GM19238 (cell line): ENCODE measurements at regions not wholly inside any gene's neighbourhood (a gene's known extent, or its start where the extent isn't known, plus 50 kb on each side); places are given as distances from the start of the nearest gene placed in this dataset.
A peak's percentile ranks its signal among the peaks of the same experiment; 100 is the strongest.

Source experiments
- DNase-seq: peaks from one replicate; pipeline ENCODE4 v3.0.0; 2011; ENCODE audit warnings: low spot score; ENCODE audit not compliant: insufficient read length

- DNase-seq = no peak
Observed at GRCh38 chr6:113530769-113531168, 326.4 kb upstream of the MARCKS start.

GRCh38 chr6:113539202-113539601 is 317.9 kb upstream of the MARCKS start:
- DNase-seq = no peak

- no peak for DNase-seq
Observed at GRCh38 chr6:113539623-113540022, 317.5 kb upstream of the MARCKS start.

GRCh38 chr6:113540466-113540865 is 316.7 kb upstream of the MARCKS start:
- DNase-seq = no peak

- DNase-seq = no peak
Observed at GRCh38 chr6:113551168-113551567, 306.0 kb upstream of the MARCKS start.

GRCh38 chr6:113556775-113557174 is 300.4 kb upstream of the MARCKS start:
- DNase-seq = no peak

- no peak for DNase-seq
Observed at GRCh38 chr6:113558431-113558830, 298.7 kb upstream of the MARCKS start.

- DNase-seq = no peak
Observed at GRCh38 chr6:113558966-113559365, 298.2 kb upstream of the MARCKS start.

GRCh38 chr6:113560376-113560775 is 296.8 kb upstream of the MARCKS start:
- no peak for DNase-seq

- DNase-seq = no peak
Observed at GRCh38 chr6:113560908-113561307, 296.2 kb upstream of the MARCKS start.

- no peak for DNase-seq
Observed at GRCh38 chr6:113562248-113562647, 294.9 kb upstream of the MARCKS start.

- peak; percentile 1 for DNase-seq
Observed at GRCh38 chr6:113564371-113565171, 292.6 kb upstream of the MARCKS start.

- no peak for DNase-seq
Observed at GRCh38 chr6:113565306-113565705, 291.8 kb upstream of the MARCKS start.

GRCh38 chr6:113570161-113570560 is 287.0 kb upstream of the MARCKS start:
- no peak for DNase-seq

GRCh38 chr6:113570641-113571040 is 286.5 kb upstream of the MARCKS start:
- DNase-seq = no peak

- no peak for DNase-seq
Observed at GRCh38 chr6:113574147-113574546, 283.0 kb upstream of the MARCKS start.

- no peak for DNase-seq
Observed at GRCh38 chr6:113576310-113576709, 280.8 kb upstream of the MARCKS start.

- no peak for DNase-seq
Observed at GRCh38 chr6:113578691-113579090, 278.5 kb upstream of the MARCKS start.

GRCh38 chr6:113584767-113585166 is 272.4 kb upstream of the MARCKS start:
- no peak for DNase-seq

- no peak for DNase-seq
Observed at GRCh38 chr6:113585246-113585645, 271.9 kb upstream of the MARCKS start.

GRCh38 chr6:113586413-113587077 is 270.6 kb upstream of the MARCKS start:
- no peak for DNase-seq

- no peak for DNase-seq
Observed at GRCh38 chr6:113587078-113587699, 270.0 kb upstream of the MARCKS start.
